ENCODE measurements at regions not wholly inside any gene's neighbourhood (a gene's known extent, or its start where the extent isn't known, plus 50 kb on each side); places are given as distances from the start of the nearest gene placed in this dataset.

DNA sequence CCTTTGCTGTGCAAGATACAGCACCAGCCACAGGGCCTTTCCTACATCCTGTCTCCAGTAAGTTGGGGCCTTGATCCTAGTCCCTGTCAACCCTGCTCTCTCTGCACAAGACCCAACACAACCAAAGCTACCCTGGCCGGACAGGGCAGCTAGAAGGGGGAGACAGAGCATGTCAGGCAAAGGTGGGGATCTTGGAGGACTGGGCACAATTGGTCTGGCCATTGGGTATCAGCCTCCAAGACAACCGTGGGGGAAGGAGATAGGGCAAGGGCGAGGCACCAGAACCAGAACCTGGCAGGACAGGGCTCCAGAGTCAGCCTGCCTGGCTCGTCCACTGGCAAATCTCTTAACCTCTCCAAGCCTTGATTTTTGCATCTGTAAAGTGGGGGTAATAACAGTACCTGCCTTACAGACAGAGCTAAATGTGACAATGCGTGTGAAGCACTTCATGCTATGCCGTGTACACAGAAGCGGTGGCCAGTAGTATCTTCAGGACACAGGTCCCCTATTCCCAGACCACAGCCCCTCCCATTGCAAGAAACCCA, 51.6 kb upstream of the CDKN2AIPNL start:
- no peak overlapping the region for H3K4me3 ChIP-seq
- H3K27ac ChIP-seq (ENCODE audit: low read depth in 1 of 2, low read length in 1 of 2): no peak overlapping the region
- 93 to 95% methylated on average over 7 of the region's 7 CpGs for WGBS, 2 donors
- DNase-seq: no peak
- H3K27me3 ChIP-seq (ENCODE audit: control insufficient read depth in 3 of 3, insufficient read depth in 3 of 3, low read length in 2 of 3): no peaks in the 10 kb centered on the region
- H3K36me3 ChIP-seq (ENCODE audit: control insufficient read depth in 4 of 4, insufficient read depth in 4 of 4, low read length in 4 of 4): no peaks in the 10 kb centered on the region
- no peak for ATAC-seq (ENCODE audit: insufficient read depth, low FRiP score)
- TF ChIP-seq, protein P1, sequence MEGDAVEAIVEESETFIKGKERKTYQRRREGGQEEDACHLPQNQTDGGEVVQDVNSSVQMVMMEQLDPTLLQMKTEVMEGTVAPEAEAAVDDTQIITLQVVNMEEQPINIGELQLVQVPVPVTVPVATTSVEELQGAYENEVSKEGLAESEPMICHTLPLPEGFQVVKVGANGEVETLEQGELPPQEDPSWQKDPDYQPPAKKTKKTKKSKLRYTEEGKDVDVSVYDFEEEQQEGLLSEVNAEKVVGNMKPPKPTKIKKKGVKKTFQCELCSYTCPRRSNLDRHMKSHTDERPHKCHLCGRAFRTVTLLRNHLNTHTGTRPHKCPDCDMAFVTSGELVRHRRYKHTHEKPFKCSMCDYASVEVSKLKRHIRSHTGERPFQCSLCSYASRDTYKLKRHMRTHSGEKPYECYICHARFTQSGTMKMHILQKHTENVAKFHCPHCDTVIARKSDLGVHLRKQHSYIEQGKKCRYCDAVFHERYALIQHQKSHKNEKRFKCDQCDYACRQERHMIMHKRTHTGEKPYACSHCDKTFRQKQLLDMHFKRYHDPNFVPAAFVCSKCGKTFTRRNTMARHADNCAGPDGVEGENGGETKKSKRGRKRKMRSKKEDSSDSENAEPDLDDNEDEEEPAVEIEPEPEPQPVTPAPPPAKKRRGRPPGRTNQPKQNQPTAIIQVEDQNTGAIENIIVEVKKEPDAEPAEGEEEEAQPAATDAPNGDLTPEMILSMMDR (IDR thresholded peaks at IDR 0.05; ENCODE audit: control extremely low read depth, extremely low read depth): no peak
- H3K4me1 ChIP-seq (ENCODE audit: control insufficient read depth in 5 of 5, insufficient read depth in 5 of 5, low read length in 5 of 5): peaks cover 0 to 25% (median 6%) of the 10 kb centered on the region in 5 donors
- no peak overlapping the region for H3K9ac ChIP-seq (ENCODE audit: insufficient read depth in 1 of 2, low read length in 2 of 2)
- no peaks in the 10 kb centered on the region for H3K9me3 ChIP-seq (ENCODE audit: control insufficient read depth in 4 of 4, insufficient read depth in 3 of 4, low read length in 3 of 4)

- peak in 1 of 3 donors; percentile 10 for DNase-seq
- Histone ChIP-seq H3K9me3 (ENCODE audit: control insufficient read depth in 4 of 4, insufficient read depth in 3 of 4, low read length in 3 of 4) (no peaks in the 10 kb centered on the region), H3K4me1 (ENCODE audit: control insufficient read depth in 5 of 5, insufficient read depth in 5 of 5, low read length in 5 of 5) (peaks cover 0 to 25% (median 8%) of the 10 kb centered on the region in 5 donors), H3K27me3 (ENCODE audit: control insufficient read depth in 3 of 3, insufficient read depth in 3 of 3, low read length in 2 of 3) (no peaks in the 10 kb centered on the region), H3K4me3 (no peak overlapping the region), H3K27ac (ENCODE audit: low read depth in 1 of 2, low read length in 1 of 2) (no peak overlapping the region), H3K36me3 (ENCODE audit: control insufficient read depth in 4 of 4, insufficient read depth in 4 of 4, low read length in 4 of 4) (no peaks in the 10 kb centered on the region), H3K9ac (ENCODE audit: insufficient read depth in 1 of 2, low read length in 2 of 2) (no peak overlapping the region)
- TF ChIP-seq, protein P1 (IDR thresholded peaks at IDR 0.05; ENCODE audit: control extremely low read depth, extremely low read depth): no peak
- ATAC-seq (ENCODE audit: insufficient read depth, low FRiP score): no peak
- WGBS, 2 donors: 75 to 91% methylated on average over 6 of the region's 6 CpGs
Observed at GRCh38 chr5:134462761-134463160, 51.1 kb upstream of the CDKN2AIPNL start.

GRCh38 chr5:134462047-134462575, 50.4 kb upstream of the CDKN2AIPNL start:
- TF ChIP-seq, protein P1 (IDR thresholded peaks at IDR 0.05; ENCODE audit: control extremely low read depth, extremely low read depth): no peak
- H3K9ac ChIP-seq (ENCODE audit: insufficient read depth in 1 of 2, low read length in 2 of 2): no peak overlapping the region
- H3K4me1 ChIP-seq (ENCODE audit: control insufficient read depth in 5 of 5, insufficient read depth in 5 of 5, low read length in 5 of 5): peaks cover 0 to 25% (median 9%) of the 10 kb centered on the region in 5 donors
- H3K27me3 ChIP-seq (ENCODE audit: control insufficient read depth in 3 of 3, insufficient read depth in 3 of 3, low read length in 2 of 3): no peaks in the 10 kb centered on the region
- DNase-seq (no peak), ATAC-seq (ENCODE audit: insufficient read depth, low FRiP score) (no peak)
- H3K4me3 ChIP-seq: no peak overlapping the region
- no peaks in the 10 kb centered on the region for H3K9me3 ChIP-seq (ENCODE audit: control insufficient read depth in 4 of 4, insufficient read depth in 3 of 4, low read length in 3 of 4)
- no peaks in the 10 kb centered on the region for H3K36me3 ChIP-seq (ENCODE audit: control insufficient read depth in 4 of 4, insufficient read depth in 4 of 4, low read length in 4 of 4)
- 82 to 86% methylated on average over 2 of the region's 2 CpGs for WGBS, 2 donors
- no peak overlapping the region for H3K27ac ChIP-seq (ENCODE audit: low read depth in 1 of 2, low read length in 1 of 2)

Measured in lung (tissue), 11 donors.